OCI-LY7 (cell line): ENCODE measurements at regions not wholly inside any gene's neighbourhood (a gene's known extent, or its start where the extent isn't known, plus 50 kb on each side); places are given as distances from the start of the nearest gene placed in this dataset.
"Not testable (repeated sequence)": the region's sequence is repeated elsewhere in the genome, so short reads cannot be mapped to it uniquely, and the experiment has no call there.

Experiments used
- CTCF ChIP-seq: fragments of 200-600 bp; sonication (generic); conservative IDR thresholded peaks from 2 replicates; pipeline ENCODE4 v1.5.1; 2014; ENCODE audit warnings: mild to moderate bottlenecking, antibody characterized with exemption, low read length, moderate library complexity, mixed read lengths
- EZH2phosphoT487 ChIP-seq: fragments of 200-600 bp; sonication (generic); IDR thresholded peaks from 2 replicates; pipeline ENCODE4 v1.6.1; 2018; ENCODE audit warnings: low read depth, borderline replicate concordance, mild to moderate bottlenecking, mixed run types, antibody characterized with exemption, low read length, moderate library complexity, mixed read lengths

GRCh38 chr9:22231309-22231708 is 215.3 kb upstream of the DMRTA1 start:
- not testable (repeated sequence) for TF ChIP-seq CTCF, EZH2phosphoT487
